PC-9 (cell line): ENCODE measurements at regions not wholly inside any gene's neighbourhood (a gene's known extent, or its start where the extent isn't known, plus 50 kb on each side); places are given as distances from the start of the nearest gene placed in this dataset.

Experiments used
- BruUV-seq: library from RNA; stranded (reverse); fragments of 400-500 nt; replicated peaks from 2 replicates; lab custom pipeline; 2021; lab: Mats Ljungman, UMichigan
- CTCF ChIA-PET: fragments of 300-600 bp; sonication (Branson Sonifier 250); formaldehyde crosslinking; loops from one replicate; lab custom pipeline; 2022; ENCODE audit warnings: antibody characterized with exemption; lab: Charles Lee
- POLR2A ChIA-PET: fragments of 300-600 bp; sonication (Branson Sonifier 250); formaldehyde crosslinking; loops from one replicate; lab custom pipeline; 2022; ENCODE audit warnings: antibody characterized with exemption; ENCODE audit not compliant: unreplicated experiment; lab: Charles Lee
- DNase-seq, 2 experiments: peaks; one replicate each; pipeline versions ENCODE4 v3.0.0 to v3.0.0-alpha.2; 2015 to 2022; ENCODE audit warnings: mixed read lengths in 1 of 2
- H2AFZ ChIP-seq: fragments of 200-600 bp; sonication (generic); 2 replicates; pipeline ENCODE4 v1.8.1; 2017; ENCODE audit warnings: antibody characterized with exemption
- H3F3A ChIP-seq: fragments of 200-600 bp; sonication (generic); 2 replicates; pipeline ENCODE4 v1.8.1; 2017; ENCODE audit warnings: antibody characterized with exemption, mild to moderate bottlenecking, low read depth; ENCODE audit not compliant: insufficient read depth
- H3K27ac ChIP-seq: fragments of 200-600 bp; sonication (generic); 2 replicates; pipeline ENCODE4 v1.6.1; 2016; ENCODE audit warnings: mixed run types
- H3K27me3 ChIP-seq: fragments of 200-600 bp; sonication (generic); 2 replicates; pipeline ENCODE4 v1.6.1; 2016; ENCODE audit warnings: low read depth, mixed run types; ENCODE audit not compliant: insufficient read depth
- H3K36me3 ChIP-seq: fragments of 200-600 bp; sonication (generic); 2 replicates; pipeline ENCODE4 v1.6.1; 2016; ENCODE audit warnings: low read depth, mixed run types
- H3K4me1 ChIP-seq: fragments of 200-600 bp; sonication (generic); replicated peaks from 2 replicates; pipeline ENCODE4 v1.6.1; 2016; ENCODE audit warnings: mixed run types; ENCODE audit not compliant: insufficient read depth
- H3K4me2 ChIP-seq: fragments of 200-600 bp; sonication (generic); 2 replicates; pipeline ENCODE4 v1.6.1; 2017; ENCODE audit warnings: mixed run types
- H3K4me3 ChIP-seq: fragments of 200-600 bp; sonication (generic); 2 replicates; pipeline ENCODE4 v1.6.1; 2016; ENCODE audit warnings: mixed run types
- H3K79me2 ChIP-seq: fragments of 200-600 bp; sonication (generic); 2 replicates; pipeline ENCODE4 v1.6.1; 2017; ENCODE audit warnings: low read depth, mixed run types
- H3K9me2 ChIP-seq: fragments of 200-600 bp; sonication (generic); 2 replicates; pipeline ENCODE4 v1.8.1; 2017; ENCODE audit warnings: mild to moderate bottlenecking; ENCODE audit not compliant: insufficient read depth
- H3K9me3 ChIP-seq: fragments of 200-600 bp; sonication (generic); 2 replicates; pipeline ENCODE4 v1.8.1; 2016; ENCODE audit warnings: low read depth; ENCODE audit not compliant: insufficient read depth
- H4K20me1 ChIP-seq: fragments of 200-600 bp; sonication (generic); 2 replicates; pipeline ENCODE4 v1.8.1; 2017; ENCODE audit not compliant: insufficient read depth
- CTCF ChIP-seq: fragments of 200-600 bp; sonication (generic); conservative IDR thresholded peaks from 2 replicates; pipeline ENCODE4 v1.6.1; 2017; ENCODE audit warnings: mixed run types, antibody characterized with exemption, mild to moderate bottlenecking, moderate library complexity
- EZH2 ChIP-seq: fragments of 200-600 bp; sonication (generic); IDR thresholded peaks from 2 replicates; pipeline ENCODE4 v1.8.0; 2017; ENCODE audit warnings: antibody characterized with exemption, low read depth
- intact Hi-C: fragments of 100-400 bp; cut with micrococcal nuclease; formaldehyde crosslinking; loops from one replicate; pipeline ENCODE4 v1.10.0; 2022; ENCODE audit not compliant: unreplicated experiment

- CTCF ChIA-PET: no interaction called here
- Histone ChIP-seq H4K20me1 (no peaks in the 10 kb centered on the region), H3K36me3 (no peaks in the 10 kb centered on the region), H3K9me3 (no peaks in the 10 kb centered on the region), H3K9me2 (no peaks in the 10 kb centered on the region), H3K27me3 (no peaks in the 10 kb centered on the region), H3K4me1 (peaks cover 15% of the 10 kb centered on the region), H3K4me2 (0 out of 2 replicates have a peak overlapping the region, but pooled peaks have one; percentile 47), H2AFZ (peak overlapping the region; percentile 37), H3K79me2 (no peaks in the 10 kb centered on the region), H3K27ac (peak overlapping the region; percentile 71), H3K4me3 (no peak overlapping the region), H3F3A (peaks cover 16% of the 10 kb centered on the region; the same call in 1 of the 2 replicates)
- intact Hi-C loops: no loop called here
- POLR2A ChIA-PET: no interaction called here
- TF ChIP-seq CTCF: no peak
- DNase-seq: no peak
- no TSS peak for BruUV-seq
These were observed 82.3 kb upstream of the BMP2 start for GRCh38 chr20:6685181-6685582.

DNA sequence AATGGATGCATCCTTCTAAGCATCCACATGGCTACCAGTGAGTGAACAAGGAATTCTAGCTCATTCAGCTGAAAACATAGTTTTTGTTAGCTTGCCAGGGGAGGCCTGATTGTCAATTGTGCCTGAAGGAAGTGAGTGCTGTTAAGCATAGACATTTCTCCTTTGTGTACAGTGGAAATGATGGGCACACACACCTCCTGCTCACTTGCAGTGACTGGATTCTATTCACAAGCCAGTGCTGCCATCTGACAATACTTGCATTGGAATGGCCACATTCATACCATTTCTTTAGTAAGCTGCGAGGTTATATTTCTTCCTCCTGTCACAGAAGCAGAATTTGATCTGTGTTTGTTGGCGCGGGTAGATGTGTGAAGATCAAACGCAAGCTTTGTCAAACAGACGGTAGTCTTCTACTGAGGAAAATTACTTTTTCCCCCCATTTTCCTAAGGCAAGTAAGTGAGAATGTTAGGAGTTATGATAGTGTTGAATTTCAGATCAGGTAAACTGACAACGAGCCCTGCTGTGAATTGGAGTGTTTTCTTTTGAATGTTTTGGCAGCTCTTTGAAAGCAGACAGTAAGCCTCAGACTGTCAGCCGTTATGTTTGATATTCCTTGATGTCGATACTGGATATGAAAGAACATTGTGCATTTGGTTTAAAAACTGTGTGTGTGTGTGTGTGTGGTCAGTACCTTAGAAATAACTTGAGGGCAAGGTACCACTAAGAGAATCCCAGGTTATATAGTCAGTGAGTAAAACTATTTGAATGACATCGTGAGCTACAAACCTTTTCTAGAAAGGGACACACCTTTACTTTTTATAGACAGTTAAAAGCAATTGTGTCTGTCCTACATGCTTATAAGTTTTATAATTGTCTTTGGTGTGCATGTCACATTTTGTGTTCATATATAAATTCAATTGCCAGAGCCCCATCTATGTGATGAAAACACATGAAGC lies 84.2 kb upstream of the BMP2 start:
- Histone ChIP-seq H4K20me1 (no peaks in the 10 kb centered on the region), H3K36me3 (no peaks in the 10 kb centered on the region), H3F3A (peaks cover 16% of the 10 kb centered on the region; the same call in 1 of the 2 replicates), H3K4me3 (no peak overlapping the region), H2AFZ (no peak overlapping the region), H3K4me2 (no peak overlapping the region), H3K27ac (no peak overlapping the region), H3K4me1 (peaks cover 15% of the 10 kb centered on the region), H3K79me2 (no peaks in the 10 kb centered on the region), H3K9me2 (no peaks in the 10 kb centered on the region), H3K27me3 (no peaks in the 10 kb centered on the region), H3K9me3 (no peaks in the 10 kb centered on the region)
- CTCF ChIA-PET: no interaction called here
- intact Hi-C loops: no loop called here
- TF ChIP-seq EZH2 (no peak), CTCF (no peak)
- POLR2A ChIA-PET: interaction anchor here (0.7 kb wide), 1 partner anchor 100 kb away, joined by 5 read pairs; no protein-coding TSS in a partner anchor
- DNase-seq: no peak
- no TSS peak for BruUV-seq

DNA sequence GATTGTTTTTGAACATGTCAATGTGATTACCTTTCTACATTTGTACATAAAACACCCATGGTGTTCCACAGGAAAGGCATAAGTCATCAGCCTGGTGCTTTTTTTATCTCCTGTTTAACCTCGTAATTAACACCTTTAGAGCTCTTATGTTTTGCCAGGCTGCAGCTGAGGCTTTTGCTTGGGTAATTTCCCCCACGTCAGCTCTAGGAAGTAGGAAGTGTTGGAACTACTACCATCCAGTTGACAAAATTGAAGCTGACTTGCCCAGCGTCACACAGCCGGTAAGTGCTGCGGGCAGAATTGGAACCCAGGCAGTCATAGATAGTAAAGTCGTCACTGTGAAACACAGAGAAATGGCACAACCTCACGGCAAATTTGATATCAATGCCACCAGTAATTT lies 86.6 kb upstream of the BMP2 start:
- no peak for DNase-seq
- Histone ChIP-seq H3K27me3 (no peaks in the 10 kb centered on the region), H3K4me1 (peaks cover 12% of the 10 kb centered on the region), H3K4me2 (no peak overlapping the region), H3K4me3 (no peak overlapping the region), H2AFZ (no peak overlapping the region), H4K20me1 (no peaks in the 10 kb centered on the region), H3F3A (peaks cover 15% of the 10 kb centered on the region; the same call in 1 of the 2 replicates), H3K27ac (no peak overlapping the region), H3K79me2 (no peaks in the 10 kb centered on the region), H3K9me2 (no peaks in the 10 kb centered on the region), H3K9me3 (no peaks in the 10 kb centered on the region), H3K36me3 (no peaks in the 10 kb centered on the region)
- CTCF ChIA-PET: no interaction called here
- no TSS peak for BruUV-seq
- TF ChIP-seq CTCF: no peak
- no peak for TF ChIP-seq EZH2
- POLR2A ChIA-PET: no interaction called here
- intact Hi-C loops: no loop called here
